B cell (primary cell): ENCODE measurements at regions not wholly inside any gene's neighbourhood (a gene's known extent, or its start where the extent isn't known, plus 50 kb on each side); places are given as distances from the start of the nearest gene placed in this dataset.

ENCODE experiments used
- ATAC-seq: fragments of 200-7000 bp; cut with Tn5 transposase; one replicate; pipeline ENCODE4 v1.10.0; 2021; ENCODE audit warnings: low read depth, mild to moderate bottlenecking, moderate number of reproducible peaks, moderate library complexity
- CTCF ChIA-PET: fragments of 350-600 bp; sonication (Branson Sonifier 250); formaldehyde crosslinking; loops from one replicate; lab custom pipeline; 2021; ENCODE audit warnings: antibody characterized with exemption, inconsistent platforms; lab: Charles Lee
- POLR2A ChIA-PET: fragments of 350-600 bp; sonication (Branson Sonifier 250); formaldehyde crosslinking; loops from one replicate; lab custom pipeline; 2021; ENCODE audit warnings: antibody characterized with exemption; lab: Charles Lee
- DNase-seq: peaks from one replicate; pipeline ENCODE4 v3.0.0; 2013
- H2AFZ ChIP-seq: 2 replicates; pipeline ENCODE4 v1.6.1; 2012; ENCODE audit warnings: mild to moderate bottlenecking, low read depth, low read length; ENCODE audit not compliant: insufficient read depth, poor library complexity, severe bottlenecking
- H3K27ac ChIP-seq, 2 donors: 1 replicate in 1 of 2; 2 replicates in 1 of 2; pipeline ENCODE4 v1.5.1; 2012 to 2013; ENCODE audit warnings: low read length in 2 of 2, mild to moderate bottlenecking in 2 of 2, moderate library complexity in 1 of 2
- H3K27me3 ChIP-seq, 4 experiments: fragments of 200-600 bp in 1 of 4; sonication (generic) in 1 of 4; replicated peaks in 1 of 4; 1 replicate in 2 of 4; 2 replicates in 2 of 4; pipeline versions ENCODE4 v1.6.1 to v1.7.0; 2013 to 2016; ENCODE audit warnings: low read length in 3 of 4, mild to moderate bottlenecking in 2 of 4, mixed read lengths in 1 of 4, moderate library complexity in 1 of 4; ENCODE audit not compliant: insufficient read depth in 4 of 4, control insufficient read depth in 3 of 4; ENCODE audit errors: control extremely low read depth in 1 of 4
- H3K36me3 ChIP-seq, 2 experiments: replicated peaks in 1 of 2; 1 replicate in 1 of 2; 2 replicates in 1 of 2; pipeline versions ENCODE4 v1.6.1 to v1.7.1; 2013; ENCODE audit warnings: low read length in 1 of 2; ENCODE audit not compliant: insufficient read depth in 2 of 2, control insufficient read depth in 1 of 2; ENCODE audit errors: control extremely low read depth in 1 of 2, extremely low read depth in 1 of 2
- H3K4me1 ChIP-seq, 2 donors: fragments of 200-600 bp in 1 of 2; sonication (generic) in 1 of 2; 1 replicate in 1 of 2; 2 replicates in 1 of 2; pipeline versions ENCODE4 v1.5.1 to v1.6.1; 2013 to 2017; ENCODE audit warnings: low read length in 2 of 2; ENCODE audit not compliant: control insufficient read depth in 2 of 2, insufficient read depth in 2 of 2
- H3K4me2 ChIP-seq: replicated peaks from 2 replicates; pipeline ENCODE3; 2012; ENCODE audit warnings: mild to moderate bottlenecking, low read depth, low read length; ENCODE audit not compliant: poor library complexity, severe bottlenecking
- H3K4me3 ChIP-seq, 5 experiments: fragments of 200-600 bp in 1 of 5; sonication (generic) in 1 of 5; 1 replicate in 3 of 5; 2 replicates in 2 of 5; pipeline versions ENCODE4 v1.5.1 to v1.7.0; 2011 to 2016; ENCODE audit warnings: low read length in 4 of 5, mild to moderate bottlenecking in 4 of 5, low read depth in 2 of 5, control low read depth in 1 of 5, moderate library complexity in 1 of 5; ENCODE audit not compliant: insufficient read depth in 1 of 5; ENCODE audit errors: control extremely low read depth in 1 of 5, extremely low read depth in 1 of 5
- H3K79me2 ChIP-seq: fragments of 200-600 bp; sonication (generic); one replicate; pipeline ENCODE4 v1.6.0; 2016; ENCODE audit warnings: low read length; ENCODE audit not compliant: control insufficient read depth, insufficient read depth
- H3K9ac ChIP-seq: fragments of 200-600 bp; sonication (generic); 2 replicates; pipeline ENCODE4 v1.6.1; 2017; ENCODE audit warnings: mild to moderate bottlenecking, low read length, moderate library complexity
- H3K9me3 ChIP-seq, 3 donors: one replicate each; pipeline versions ENCODE4 v1.6.1 to v1.7.1; 2013; ENCODE audit warnings: low read length in 2 of 3; ENCODE audit not compliant: control insufficient read depth in 2 of 3, insufficient read depth in 1 of 3; ENCODE audit errors: control extremely low read depth in 1 of 3
- H4K20me1 ChIP-seq: 2 replicates; pipeline ENCODE4 v1.6.0; 2012; ENCODE audit warnings: mild to moderate bottlenecking, low read length; ENCODE audit not compliant: insufficient read depth, control insufficient read depth, poor library complexity, severe bottlenecking
- H3K27ac Mint-ChIP-seq: one replicate; pipeline ENCODE4 v1.8.0; 2021; ENCODE audit warnings: mixed read lengths
- H3K27me3 Mint-ChIP-seq: one replicate; pipeline ENCODE4 v1.8.0; 2021; ENCODE audit warnings: mixed read lengths
- H3K4me1 Mint-ChIP-seq: one replicate; pipeline ENCODE4 v1.8.0; 2021; ENCODE audit warnings: mixed read lengths
- H3K4me3 Mint-ChIP-seq: one replicate; pipeline ENCODE4 v1.8.0; 2021; ENCODE audit warnings: mixed read lengths
- H3K9me3 Mint-ChIP-seq: one replicate; pipeline ENCODE4 v1.8.0; 2022; ENCODE audit warnings: mixed read lengths; ENCODE audit not compliant: insufficient read depth
- EZH2 ChIP-seq: IDR thresholded peaks from 2 replicates; pipeline ENCODE4 v1.6.1; 2012; ENCODE audit warnings: borderline replicate concordance, low read depth, mild to moderate bottlenecking, moderate library complexity, low read length; ENCODE audit not compliant: insufficient read depth, poor library complexity, severe bottlenecking
- WGBS: methylation state at CpG from one replicate; pipeline ENCODE4 v1.1.5; 2013; ENCODE audit warnings: missing lambda C conversion rate; ENCODE audit not compliant: insufficient coverage; 5-methylcytosine and 5-hydroxymethylcytosine counted together
- intact Hi-C: fragments of 100-400 bp; cut with micrococcal nuclease; formaldehyde crosslinking; loops from one replicate; pipeline ENCODE4 v1.10.0; 2022
- TF ChIP-seq, protein P1 (sequence below): fragments of 200-600 bp; IDR thresholded peaks from one replicate; pipeline ENCODE4 v1.8.0; 2022; ENCODE audit warnings: antibody characterized with exemption, mild to moderate bottlenecking

DNA sequence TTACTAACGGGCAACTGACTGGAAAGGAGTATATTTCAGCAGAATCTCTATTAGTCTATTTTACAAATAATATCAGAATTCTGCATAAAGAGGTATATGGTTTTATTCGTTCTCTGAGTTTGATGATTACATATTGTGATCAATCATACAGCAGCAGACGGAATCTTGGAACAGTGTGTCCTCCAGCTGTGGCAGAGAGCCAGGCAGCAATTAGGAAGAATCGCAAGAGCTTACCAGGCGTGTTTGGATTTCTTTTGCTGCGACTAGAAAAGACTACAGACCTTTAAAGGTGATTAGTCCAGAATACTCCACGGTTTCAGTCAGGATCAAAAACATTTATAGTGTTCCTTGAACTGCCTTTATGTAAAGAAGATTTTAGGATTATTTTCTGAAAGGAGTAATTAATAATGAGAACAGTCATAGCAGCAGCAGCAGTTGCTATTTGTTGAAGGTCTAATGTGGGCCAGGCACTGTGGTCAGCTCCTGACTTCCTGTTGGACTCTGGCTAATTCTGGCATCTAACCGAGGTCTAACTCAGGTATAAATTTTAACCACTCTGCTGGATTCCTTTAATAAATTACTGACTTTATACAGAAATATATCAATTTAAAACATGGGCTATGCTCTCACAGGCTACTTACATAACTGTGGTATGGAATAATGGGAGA lies 225.3 kb upstream of the CXorf66 start:
- CTCF ChIA-PET: no interaction called here
- Mint-ChIP-seq H3K27ac (no peak overlapping the region), H3K4me3 (no peak overlapping the region), H3K4me1 (no peaks in the 10 kb centered on the region), H3K27me3 (no peaks in the 10 kb centered on the region), H3K9me3 (no peaks in the 10 kb centered on the region)
- H3K4me1 ChIP-seq: no peaks in the 10 kb centered on the region
- H3K4me3 ChIP-seq: no peak overlapping the region
- intact Hi-C loops: no loop called here
- POLR2A ChIA-PET: no interaction called here
- no peak overlapping the region for H3K27ac ChIP-seq
- no peaks in the 10 kb centered on the region for H3K36me3 ChIP-seq
- H3K79me2 ChIP-seq: no peaks in the 10 kb centered on the region
- ATAC-seq (no peak), DNase-seq (no peak)
- no peak overlapping the region for H3K9ac ChIP-seq
- H3K27me3 ChIP-seq: no peaks in the 10 kb centered on the region
- H4K20me1 ChIP-seq: no peaks in the 10 kb centered on the region
- H3K4me2 ChIP-seq: no peak overlapping the region
- no peak for TF ChIP-seq EZH2
- TF ChIP-seq, protein P1, sequence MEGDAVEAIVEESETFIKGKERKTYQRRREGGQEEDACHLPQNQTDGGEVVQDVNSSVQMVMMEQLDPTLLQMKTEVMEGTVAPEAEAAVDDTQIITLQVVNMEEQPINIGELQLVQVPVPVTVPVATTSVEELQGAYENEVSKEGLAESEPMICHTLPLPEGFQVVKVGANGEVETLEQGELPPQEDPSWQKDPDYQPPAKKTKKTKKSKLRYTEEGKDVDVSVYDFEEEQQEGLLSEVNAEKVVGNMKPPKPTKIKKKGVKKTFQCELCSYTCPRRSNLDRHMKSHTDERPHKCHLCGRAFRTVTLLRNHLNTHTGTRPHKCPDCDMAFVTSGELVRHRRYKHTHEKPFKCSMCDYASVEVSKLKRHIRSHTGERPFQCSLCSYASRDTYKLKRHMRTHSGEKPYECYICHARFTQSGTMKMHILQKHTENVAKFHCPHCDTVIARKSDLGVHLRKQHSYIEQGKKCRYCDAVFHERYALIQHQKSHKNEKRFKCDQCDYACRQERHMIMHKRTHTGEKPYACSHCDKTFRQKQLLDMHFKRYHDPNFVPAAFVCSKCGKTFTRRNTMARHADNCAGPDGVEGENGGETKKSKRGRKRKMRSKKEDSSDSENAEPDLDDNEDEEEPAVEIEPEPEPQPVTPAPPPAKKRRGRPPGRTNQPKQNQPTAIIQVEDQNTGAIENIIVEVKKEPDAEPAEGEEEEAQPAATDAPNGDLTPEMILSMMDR: no peak
- WGBS: 86% methylated on average over 4 of the region's 8 CpGs
- no peaks in the 10 kb centered on the region for H3K9me3 ChIP-seq
- H2AFZ ChIP-seq: no peak overlapping the region

DNA sequence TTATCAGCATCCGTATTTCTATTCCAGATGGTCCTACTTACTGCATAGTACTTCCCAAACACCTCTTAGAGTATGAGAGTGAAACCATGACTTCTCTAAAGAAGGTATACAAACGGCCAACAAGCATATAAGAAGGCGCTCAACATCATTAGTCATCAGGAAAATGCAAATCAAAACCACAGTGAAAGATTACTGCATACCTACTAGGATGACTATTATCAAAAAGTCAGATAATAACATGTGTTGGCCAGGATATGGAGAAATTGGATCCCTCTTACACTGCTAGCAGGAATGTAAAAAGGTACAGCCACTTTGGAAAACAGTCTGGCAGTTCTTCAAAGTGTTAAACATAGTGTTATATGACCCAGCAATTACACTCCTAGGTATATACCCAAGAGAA lies 215.3 kb upstream of the CXorf66 start:
- no peak overlapping the region for H3K4me3 ChIP-seq
- ChIA-PET POLR2A (no interaction called here), CTCF (no interaction called here)
- DNase-seq (no peak), ATAC-seq (no peak)
- H3K9me3 ChIP-seq: no peaks in the 10 kb centered on the region
- Mint-ChIP-seq H3K9me3 (no peaks in the 10 kb centered on the region), H3K27me3 (no peaks in the 10 kb centered on the region), H3K4me1 (no peaks in the 10 kb centered on the region), H3K27ac (no peak overlapping the region), H3K4me3 (no peak overlapping the region)
- H3K27ac ChIP-seq: no peak overlapping the region
- H4K20me1 ChIP-seq: no peaks in the 10 kb centered on the region
- intact Hi-C loops: no loop called here
- TF ChIP-seq, protein P1: no peak
- TF ChIP-seq EZH2: no peak
- H3K4me2 ChIP-seq: no peak overlapping the region
- no peaks in the 10 kb centered on the region for H3K36me3 ChIP-seq
- no peak overlapping the region for H3K9ac ChIP-seq
- H3K79me2 ChIP-seq: no peaks in the 10 kb centered on the region
- no peak overlapping the region for H2AFZ ChIP-seq
- WGBS: no CpG with 5 or more reads among the region's 3 CpGs
- H3K27me3 ChIP-seq: no peaks in the 10 kb centered on the region
- H3K4me1 ChIP-seq: no peaks in the 10 kb centered on the region
